ENCODE measurements at regions not wholly inside any gene's neighbourhood (a gene's known extent, or its start where the extent isn't known, plus 50 kb on each side); places are given as distances from the start of the nearest gene placed in this dataset.

DNA sequence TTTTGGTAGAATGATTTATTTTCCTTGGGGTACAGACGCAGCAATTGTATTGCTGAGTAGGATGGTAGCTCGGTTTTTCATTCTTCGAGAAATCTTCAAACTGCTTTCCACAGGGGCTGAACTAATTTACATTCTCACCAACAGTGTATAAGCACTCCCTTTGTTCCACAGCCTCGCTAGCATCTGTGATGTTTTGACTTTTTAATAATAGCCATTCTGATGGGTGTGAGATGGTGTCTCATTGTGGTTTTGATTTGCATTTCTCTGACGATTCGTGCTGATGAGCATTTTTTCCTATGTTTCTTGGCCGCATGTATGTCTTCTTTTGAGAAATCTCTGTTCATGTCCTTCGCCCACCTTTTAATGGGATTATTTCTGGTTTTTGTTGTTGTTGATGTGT is 54.8 kb upstream of the UQCRFS1 start:
- no peak overlapping the region for H3K4me3 ChIP-seq (replicated peaks in 1 of 2; ENCODE audit: low read depth in 1 of 2, low read length in 2 of 2)
- intact Hi-C loops (cut with micrococcal nuclease), result no loop called here
- no peaks in the 10 kb centered on the region for H3K9me3 ChIP-seq (ENCODE audit: control insufficient read depth in 1 of 2, insufficient read depth in 1 of 2, low read depth in 1 of 2, low read length in 2 of 2)
- H3K4me2 ChIP-seq (ENCODE audit: low read length), result no peak overlapping the region
- BruUV-seq (replicated peaks), result no TSS peak
- H3K9ac ChIP-seq (ENCODE audit: low read length), result no peak overlapping the region
- CTCF ChIA-PET, result no interaction called here
- DNase-seq (ENCODE audit: low read depth, low spot score) (no peak), ATAC-seq (no peak)
- H3K4me1 ChIP-seq (ENCODE audit: control insufficient read depth in 1 of 2, insufficient read depth in 2 of 2, low read length in 2 of 2), result no peaks in the 10 kb centered on the region
- H4K20me1 ChIP-seq (ENCODE audit: insufficient read depth), result no peaks in the 10 kb centered on the region
- no peak overlapping the region for H3K27ac ChIP-seq (ENCODE audit: low read depth, low read length)
- H3K27me3 ChIP-seq (ENCODE audit: insufficient read depth, low read length), result no peaks in the 10 kb centered on the region
- H3K36me3 ChIP-seq (ENCODE audit: control insufficient read depth in 1 of 2, insufficient read depth in 2 of 2, low read length in 2 of 2), result no peaks in the 10 kb centered on the region
- no peak overlapping the region for H2AFZ ChIP-seq (ENCODE audit: low read depth, low read length, poor library complexity, severe bottlenecking)
- no peaks in the 10 kb centered on the region for H3K79me2 ChIP-seq (ENCODE audit: insufficient read depth, low read length)
- TF ChIP-seq SRF (IDR thresholded peaks at IDR 0.05; ENCODE audit: low read depth) (no peak), POLR2AphosphoS5 (IDR thresholded peaks at IDR 0.05; ENCODE audit: low read depth, low read length) (no peak), JUND (IDR thresholded peaks at IDR 0.05) (no peak), CBX3 (IDR thresholded peaks at IDR 0.05; ENCODE audit: low read depth) (no peak), ZNF274 (IDR thresholded peaks at IDR 0.05; ENCODE audit: low read depth, low read length) (no peak)
- TF ChIP-seq, protein P1, sequence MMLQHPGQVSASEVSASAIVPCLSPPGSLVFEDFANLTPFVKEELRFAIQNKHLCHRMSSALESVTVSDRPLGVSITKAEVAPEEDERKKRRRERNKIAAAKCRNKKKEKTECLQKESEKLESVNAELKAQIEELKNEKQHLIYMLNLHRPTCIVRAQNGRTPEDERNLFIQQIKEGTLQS (IDR thresholded peaks at IDR 0.05), result no peak
- TF ChIP-seq, protein P2, sequence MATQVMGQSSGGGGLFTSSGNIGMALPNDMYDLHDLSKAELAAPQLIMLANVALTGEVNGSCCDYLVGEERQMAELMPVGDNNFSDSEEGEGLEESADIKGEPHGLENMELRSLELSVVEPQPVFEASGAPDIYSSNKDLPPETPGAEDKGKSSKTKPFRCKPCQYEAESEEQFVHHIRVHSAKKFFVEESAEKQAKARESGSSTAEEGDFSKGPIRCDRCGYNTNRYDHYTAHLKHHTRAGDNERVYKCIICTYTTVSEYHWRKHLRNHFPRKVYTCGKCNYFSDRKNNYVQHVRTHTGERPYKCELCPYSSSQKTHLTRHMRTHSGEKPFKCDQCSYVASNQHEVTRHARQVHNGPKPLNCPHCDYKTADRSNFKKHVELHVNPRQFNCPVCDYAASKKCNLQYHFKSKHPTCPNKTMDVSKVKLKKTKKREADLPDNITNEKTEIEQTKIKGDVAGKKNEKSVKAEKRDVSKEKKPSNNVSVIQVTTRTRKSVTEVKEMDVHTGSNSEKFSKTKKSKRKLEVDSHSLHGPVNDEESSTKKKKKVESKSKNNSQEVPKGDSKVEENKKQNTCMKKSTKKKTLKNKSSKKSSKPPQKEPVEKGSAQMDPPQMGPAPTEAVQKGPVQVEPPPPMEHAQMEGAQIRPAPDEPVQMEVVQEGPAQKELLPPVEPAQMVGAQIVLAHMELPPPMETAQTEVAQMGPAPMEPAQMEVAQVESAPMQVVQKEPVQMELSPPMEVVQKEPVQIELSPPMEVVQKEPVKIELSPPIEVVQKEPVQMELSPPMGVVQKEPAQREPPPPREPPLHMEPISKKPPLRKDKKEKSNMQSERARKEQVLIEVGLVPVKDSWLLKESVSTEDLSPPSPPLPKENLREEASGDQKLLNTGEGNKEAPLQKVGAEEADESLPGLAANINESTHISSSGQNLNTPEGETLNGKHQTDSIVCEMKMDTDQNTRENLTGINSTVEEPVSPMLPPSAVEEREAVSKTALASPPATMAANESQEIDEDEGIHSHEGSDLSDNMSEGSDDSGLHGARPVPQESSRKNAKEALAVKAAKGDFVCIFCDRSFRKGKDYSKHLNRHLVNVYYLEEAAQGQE (IDR thresholded peaks at IDR 0.05; ENCODE audit: low read depth), result no peak
- H3K9me2 ChIP-seq (ENCODE audit: insufficient read depth), result no peaks in the 10 kb centered on the region
- RAD21 ChIA-PET (ENCODE audit: low non-redundant PET in 1 of 2, low total read pairs in 2 of 2, uncharacterized antibody in 2 of 2, unreplicated experiment in 2 of 2), result no interaction called here
- POLR2A ChIA-PET, result no interaction called here

DNA sequence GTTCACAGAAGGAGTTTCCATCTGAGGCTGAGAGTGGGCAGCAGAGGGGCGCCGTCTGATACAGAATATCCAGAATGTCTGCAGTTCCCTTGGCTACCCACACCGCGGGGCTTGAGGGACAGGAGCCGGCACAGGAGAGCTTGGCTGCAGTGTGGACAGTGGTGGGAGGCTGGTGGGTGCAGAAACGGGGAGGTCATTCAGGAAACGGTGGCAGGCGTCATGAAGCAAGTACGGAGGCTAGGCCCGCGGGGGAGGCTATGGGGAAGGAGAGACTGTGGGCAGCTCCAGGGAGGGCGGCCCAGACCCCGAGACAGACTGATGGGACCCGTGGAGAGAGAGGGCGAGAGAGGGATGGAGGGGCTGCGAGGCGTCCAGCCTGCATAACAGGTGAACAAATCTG is 55.2 kb upstream of the UQCRFS1 start:
- Histone ChIP-seq H3K27me3 (ENCODE audit: insufficient read depth, low read length) (no peaks in the 10 kb centered on the region), H3K4me3 (replicated peaks in 1 of 2; ENCODE audit: low read depth in 1 of 2, low read length in 2 of 2) (no peak overlapping the region), H3K9me2 (ENCODE audit: insufficient read depth) (no peaks in the 10 kb centered on the region), H3K27ac (ENCODE audit: low read depth, low read length) (no peak overlapping the region), H3K36me3 (ENCODE audit: control insufficient read depth in 1 of 2, insufficient read depth in 2 of 2, low read length in 2 of 2) (no peaks in the 10 kb centered on the region), H3K9me3 (ENCODE audit: control insufficient read depth in 1 of 2, insufficient read depth in 1 of 2, low read depth in 1 of 2, low read length in 2 of 2) (no peaks in the 10 kb centered on the region), H4K20me1 (ENCODE audit: insufficient read depth) (no peaks in the 10 kb centered on the region), H2AFZ (ENCODE audit: low read depth, low read length, poor library complexity, severe bottlenecking) (no peak overlapping the region), H3K79me2 (ENCODE audit: insufficient read depth, low read length) (no peaks in the 10 kb centered on the region), H3K9ac (ENCODE audit: low read length) (no peak overlapping the region), H3K4me1 (ENCODE audit: control insufficient read depth in 1 of 2, insufficient read depth in 2 of 2, low read length in 2 of 2) (no peaks in the 10 kb centered on the region), H3K4me2 (ENCODE audit: low read length) (no peak overlapping the region)
- DNase-seq (ENCODE audit: low read depth, low spot score) (no peak), ATAC-seq (no peak)
- ChIA-PET RAD21 (ENCODE audit: low non-redundant PET in 1 of 2, low total read pairs in 2 of 2, uncharacterized antibody in 2 of 2, unreplicated experiment in 2 of 2) (no interaction called here), POLR2A (no interaction called here), CTCF (no interaction called here)
- intact Hi-C loops (cut with micrococcal nuclease), result no loop called here
- no peak for TF ChIP-seq POLR2AphosphoS5 (IDR thresholded peaks at IDR 0.05; ENCODE audit: low read depth, low read length)
- TF ChIP-seq, protein P3, sequence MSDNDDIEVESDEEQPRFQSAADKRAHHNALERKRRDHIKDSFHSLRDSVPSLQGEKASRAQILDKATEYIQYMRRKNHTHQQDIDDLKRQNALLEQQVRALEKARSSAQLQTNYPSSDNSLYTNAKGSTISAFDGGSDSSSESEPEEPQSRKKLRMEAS (IDR thresholded peaks at IDR 0.05), result no peak
- no peak for TF ChIP-seq EZH2phosphoT487 (IDR thresholded peaks at IDR 0.05; ENCODE audit: borderline replicate concordance)
- no peak for TF ChIP-seq ZNF274 (IDR thresholded peaks at IDR 0.05; ENCODE audit: low read depth, low read length)
- TF ChIP-seq SIN3A (IDR thresholded peaks at IDR 0.05; ENCODE audit: low read depth), result no peak
- TF ChIP-seq SRF (IDR thresholded peaks at IDR 0.05; ENCODE audit: low read depth), result no peak
- no peak for TF ChIP-seq CEBPB (IDR thresholded peaks at IDR 0.05; ENCODE audit: low read depth)
- TF ChIP-seq ELF1 (IDR thresholded peaks at IDR 0.05; ENCODE audit: borderline replicate concordance, low read depth), result no peak
- no peak for TF ChIP-seq POLR2A (IDR thresholded peaks at IDR 0.05; ENCODE audit: borderline replicate concordance, extremely low read depth, insufficient read depth, insufficient read length)
- TF ChIP-seq, protein P2 (IDR thresholded peaks at IDR 0.05; ENCODE audit: low read depth), result no peak
- no TSS peak for BruUV-seq (replicated peaks)
